ENCODE measurements at regions not wholly inside any gene's neighbourhood (a gene's known extent, or its start where the extent isn't known, plus 50 kb on each side); places are given as distances from the start of the nearest gene placed in this dataset.

DNA sequence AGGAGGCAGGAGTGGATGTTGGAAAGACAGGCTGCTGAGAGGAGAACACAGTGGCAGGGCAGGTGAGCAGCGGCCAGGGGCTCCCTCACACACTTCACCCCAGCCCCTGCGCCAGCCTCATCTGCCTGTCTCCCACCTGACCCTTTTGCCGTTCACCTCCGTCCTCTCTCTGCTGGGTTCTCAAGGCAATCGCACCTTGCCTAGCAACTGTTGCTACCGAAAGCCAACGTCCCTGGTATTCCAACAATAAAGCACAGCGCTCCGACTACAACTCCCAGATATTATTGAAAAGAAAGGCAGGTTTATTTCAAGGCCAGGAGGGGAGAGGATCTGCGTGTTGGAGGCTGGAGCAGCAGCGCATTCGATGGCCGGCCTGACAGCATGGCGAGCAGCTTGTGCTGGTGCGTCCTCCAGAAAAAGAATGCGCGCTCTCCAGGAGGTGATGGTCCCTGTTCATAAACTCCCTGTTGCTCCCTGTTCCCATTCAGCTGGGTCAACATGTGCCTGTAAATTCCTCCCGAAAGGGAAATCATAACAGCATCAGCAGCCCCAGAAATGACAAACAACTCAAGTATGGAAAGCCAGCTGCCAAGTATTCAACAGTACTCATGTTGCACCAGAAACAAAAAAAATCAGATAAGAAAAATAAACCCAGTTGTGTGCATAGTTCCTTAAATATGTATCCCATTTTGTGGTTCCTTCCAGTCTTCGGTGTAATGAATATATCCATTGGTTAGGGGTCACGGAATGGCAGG is 153.0 kb upstream of the DIO3 start:
- TF ChIP-seq CTCF (conservative IDR thresholded peaks at IDR 0.05; ENCODE audit: low read depth, low read length): no peak
- no peak for TF ChIP-seq EZH2 (IDR thresholded peaks at IDR 0.05; ENCODE audit: borderline replicate concordance, low read depth, low read length, poor library complexity, severe bottlenecking)

Measured in A673 (cell line).